Heart right ventricle (tissue), 16 donors: ENCODE measurements at regions not wholly inside any gene's neighbourhood (a gene's known extent, or its start where the extent isn't known, plus 50 kb on each side); places are given as distances from the start of the nearest gene placed in this dataset.

Experiments used
- ATAC-seq, 8 donors: fragments of 200-7000 bp; cut with Tn5 transposase; one replicate each; pipeline ENCODE4 v1.9.1; 2020; ENCODE audit warnings: mild to moderate bottlenecking in 8 of 8, moderate library complexity in 8 of 8, moderate number of reproducible peaks in 1 of 8
- DNase-seq, 2 donors: peaks; one replicate each; pipeline ENCODE4 v3.0.0-alpha.2; 2020
- H3K27ac ChIP-seq, 10 donors: fragments of 200-600 bp; sonication (generic) in 2 of 10; one replicate each; pipeline versions ENCODE4 v1.5.0 to v1.8.0; 2020 to 2022; ENCODE audit warnings: mild to moderate bottlenecking in 3 of 10
- H3K27me3 ChIP-seq, 7 donors: fragments of 200-600 bp; one replicate each; pipeline ENCODE4 v1.8.0; 2021 to 2022; ENCODE audit warnings: mild to moderate bottlenecking in 2 of 7
- H3K36me3 ChIP-seq, 9 donors: fragments of 200-600 bp; sonication (generic) in 1 of 9; one replicate each; pipeline versions ENCODE4 v1.5.0 to v1.8.0; 2020 to 2022; ENCODE audit warnings: mild to moderate bottlenecking in 2 of 9
- H3K4me1 ChIP-seq, 9 donors: fragments of 200-600 bp; sonication (generic) in 1 of 9; one replicate each; pipeline versions ENCODE4 v1.5.0 to v1.8.0; 2020 to 2022; ENCODE audit warnings: mild to moderate bottlenecking in 4 of 9
- H3K4me3 ChIP-seq, 10 donors: fragments of 200-600 bp; sonication (generic) in 2 of 10; one replicate each; pipeline versions ENCODE4 v1.5.0 to v1.8.0; 2020 to 2022; ENCODE audit warnings: mild to moderate bottlenecking in 7 of 10, moderate library complexity in 2 of 10
- H3K9me3 ChIP-seq, 11 donors: fragments of 200-600 bp in 10 of 11; sonication (generic) in 2 of 11; one replicate each; pipeline versions ENCODE4 v1.5.0 to v1.8.0; 2013 to 2022; ENCODE audit warnings: mild to moderate bottlenecking in 2 of 11, control low read depth in 1 of 11, moderate library complexity in 1 of 11
- CTCF ChIP-seq, 9 donors: fragments of 200-600 bp; sonication (generic) in 2 of 9; IDR thresholded peaks; one replicate each; pipeline versions ENCODE4 v1.5.0 to v1.8.0; 2021 to 2022; ENCODE audit warnings: antibody characterized with exemption in 9 of 9, mild to moderate bottlenecking in 5 of 9, moderate library complexity in 1 of 9
- WGBS, 2 donors: extraction: QIAGEN DNeasy Blood & Tissue Kit; methylation state at CpG; one replicate each; pipeline ENCODE4 v1.1.7; 2013; ENCODE audit warnings: inconsistent platforms in 1 of 2; 5-methylcytosine and 5-hydroxymethylcytosine counted together
- intact Hi-C, 10 donors: fragments of 100-400 bp; cut with DNase I; formaldehyde crosslinking; loops; one replicate each; pipeline versions ENCODE4 v1.11.1 to v1.14.2; 2022
- donor health status: Arrhythmogenic right ventricular cardiomyopathy.
- donor health status: ischemic (EF 13 %, LVEDD 7.1; RV severe dilation, severe dysfunction).
- donor health status: healthy with polysubstance abuse.
- donor health status: DM: no; HTN: yes; CAD: no.
- donor health status: DM: no; HTN: no; CAD: no.
- donor health status: ischemic (EF 25% LVEDD 6.9; RV normal size, moderate dysfunction).
- donor health status: ischemic (EF 25% LVEDD 5.7; RV mildly dilated, moderate dysfunction).
- donor health status: healthy.
- donor health status: DM: yes; HTN: yes; CAD: no.
- donor health status: Ischemic cardiomyopathy.
- donor health status: ischemic (EF 35%, LVEDD 5.7; RV mildly dilated, moderate dysfunction).
- donor health status: nonischemic (EF 11% LVEDD 7.7; RV severe dilation, severe dysfunction).
- donor health status: DM: yes; HTN: yes; CAD: no.
- donor health status: PGD.
- donor health status: ischemic (EF 29% LVEDD 5.4; RV normal size, mild dysfunction).
- donor health status: nonischemic (EF 23%, LVEDD 6.1; RV moderate dilation, normal function).

- H3K4me1 ChIP-seq = peaks cover 0 to 15% (median 0%) of the 10 kb centered on the region in 9 donors
- H3K27ac ChIP-seq = no peak overlapping the region
- H3K4me3 ChIP-seq = no peak overlapping the region
- TF ChIP-seq CTCF (IDR thresholded peaks at IDR 0.05) = no peak
- DNase-seq (no peak), ATAC-seq (no peak)
- H3K27me3 ChIP-seq = no peaks in the 10 kb centered on the region
- WGBS, 2 donors = 85 to 89% methylated on average over 4 of the region's 4 CpGs
- intact Hi-C loops = loop anchor here in 1 of 10 donors (10.0 kb wide), 1 partner anchor 60 kb away; no protein-coding TSS in a partner anchor
- peaks cover 0 to 18% (median 8%) of the 10 kb centered on the region in 11 donors for H3K9me3 ChIP-seq
- no peaks in the 10 kb centered on the region for H3K36me3 ChIP-seq
Observed at GRCh38 chr9:16184964-16185646, 632.3 kb downstream of the CCDC171 start.

GRCh38 chr9:16191191-16191590 lies 638.3 kb downstream of the CCDC171 start:
- peaks cover 0 to 19% (median 8%) of the 10 kb centered on the region in 11 donors for H3K9me3 ChIP-seq
- no peak for TF ChIP-seq CTCF (IDR thresholded peaks at IDR 0.05)
- no peaks in the 10 kb centered on the region for H3K36me3 ChIP-seq
- DNase-seq (no peak), ATAC-seq (no peak)
- peaks cover 0 to 12% (median 6%) of the 10 kb centered on the region in 9 donors for H3K4me1 ChIP-seq
- no peaks in the 10 kb centered on the region for H3K27me3 ChIP-seq
- H3K4me3 ChIP-seq = no peak overlapping the region
- H3K27ac ChIP-seq = peak overlapping the region in 1 of 10 donors; percentile 4
- intact Hi-C loops = loop anchor here in 3 of 10 donors (10.0 kb wide), 3 partner anchors 224 to 534 kb away; no protein-coding TSS in a partner anchor
- 80 to 89% methylated on average over 3 of the region's 3 CpGs for WGBS, 2 donors

GRCh38 chr9:16191691-16192402 lies 639.0 kb downstream of the CCDC171 start:
- WGBS, 2 donors = 2 to 3% methylated on average over 14 of the region's 14 CpGs
- H3K27ac ChIP-seq = peak overlapping the region in 4 of 10 donors; percentile 4 to 51 (median 43)
- H3K9me3 ChIP-seq = peaks cover 0 to 19% (median 8%) of the 10 kb centered on the region in 11 donors
- TF ChIP-seq CTCF (IDR thresholded peaks at IDR 0.05) = peak; percentile 39 to 86 (median 81)
- DNase-seq (peak; percentile 76 to 81), ATAC-seq (peak; percentile 94 to 98 (median 96))
- intact Hi-C loops = loop anchor here in 3 of 10 donors (10.0 kb wide), 3 partner anchors 223 to 533 kb away; no protein-coding TSS in a partner anchor
- H3K4me3 ChIP-seq = peak overlapping the region in 1 of 10 donors; percentile 3
- H3K27me3 ChIP-seq = no peaks in the 10 kb centered on the region
- H3K36me3 ChIP-seq = no peaks in the 10 kb centered on the region
- H3K4me1 ChIP-seq = peaks cover 0 to 18% (median 6%) of the 10 kb centered on the region in 9 donors

GRCh38 chr9:16192403-16193017 lies 639.7 kb downstream of the CCDC171 start:
- Histone ChIP-seq H3K9me3 (peaks cover 0 to 19% (median 8%) of the 10 kb centered on the region in 11 donors), H3K4me3 (no peak overlapping the region), H3K27ac (peak overlapping the region in 2 of 10 donors; percentile 40 to 44), H3K4me1 (peaks cover 0 to 23% (median 6%) of the 10 kb centered on the region in 9 donors), H3K36me3 (no peaks in the 10 kb centered on the region), H3K27me3 (no peaks in the 10 kb centered on the region)
- intact Hi-C loops = loop anchor here in 3 of 10 donors (10.0 kb wide), 3 partner anchors 222 to 532 kb away; no protein-coding TSS in a partner anchor
- WGBS, 2 donors = 31 to 32% methylated on average over 6 of the region's 6 CpGs
- no peak for DNase-seq
- peak in 1 of 8 donors; percentile 16 for ATAC-seq
- TF ChIP-seq CTCF (IDR thresholded peaks at IDR 0.05) = no peak
